Neutrophil (primary cell): ENCODE measurements at regions not wholly inside any gene's neighbourhood (a gene's known extent, or its start where the extent isn't known, plus 50 kb on each side); places are given as distances from the start of the nearest gene placed in this dataset.

ENCODE experiments used
- H3K27ac ChIP-seq: fragments of 200-600 bp; sonication (generic); 2 replicates; pipeline ENCODE4 v1.5.1; 2016; ENCODE audit warnings: mild to moderate bottlenecking, moderate library complexity
- H3K27me3 ChIP-seq: fragments of 200-600 bp; sonication (generic); 2 replicates; pipeline ENCODE4 v1.6.0; 2016; ENCODE audit warnings: mild to moderate bottlenecking
- H3K36me3 ChIP-seq: fragments of 200-600 bp; sonication (generic); 2 replicates; pipeline ENCODE4 v1.5.1; 2017
- H3K4me1 ChIP-seq, 2 experiments: fragments of 200-600 bp in 1 of 2; sonication (generic) in 1 of 2; 1 replicate in 1 of 2; 2 replicates in 1 of 2; pipeline versions ENCODE4 v1.5.1 to v1.6.1; 2013 to 2016; ENCODE audit warnings: low read depth in 1 of 2, low read length in 1 of 2, mild to moderate bottlenecking in 1 of 2, moderate library complexity in 1 of 2; ENCODE audit not compliant: control insufficient read depth in 1 of 2, insufficient read depth in 1 of 2
- H3K4me3 ChIP-seq, 2 experiments: fragments of 200-600 bp in 1 of 2; sonication (generic) in 1 of 2; 1 replicate in 1 of 2; 2 replicates in 1 of 2; pipeline ENCODE4 v1.5.1; 2013 to 2016; ENCODE audit warnings: low read depth in 1 of 2, low read length in 1 of 2, mild to moderate bottlenecking in 1 of 2, moderate library complexity in 1 of 2
- H3K9me3 ChIP-seq: fragments of 200-600 bp; sonication (generic); 2 replicates; pipeline ENCODE4 v1.5.1; 2016
- CTCF ChIP-seq: fragments of 200-600 bp; sonication (generic); IDR thresholded peaks from 2 replicates; pipeline ENCODE4 v1.5.1; 2016; ENCODE audit warnings: antibody characterized with exemption

GRCh38 chr2:234850818-234851217 is 101.0 kb upstream of the SH3BP4 start:
- H3K27ac ChIP-seq = no peak overlapping the region
- H3K9me3 ChIP-seq = no peaks in the 10 kb centered on the region
- H3K36me3 ChIP-seq = no peaks in the 10 kb centered on the region
- no peak overlapping the region for H3K4me3 ChIP-seq
- no peaks in the 10 kb centered on the region for H3K27me3 ChIP-seq
- no peaks in the 10 kb centered on the region for H3K4me1 ChIP-seq
- no peak for TF ChIP-seq CTCF

GRCh38 chr2:234849678-234850077 is 102.1 kb upstream of the SH3BP4 start:
- Histone ChIP-seq H3K36me3 (no peaks in the 10 kb centered on the region), H3K4me3 (no peak overlapping the region), H3K4me1 (no peaks in the 10 kb centered on the region), H3K9me3 (no peaks in the 10 kb centered on the region), H3K27me3 (no peaks in the 10 kb centered on the region), H3K27ac (no peak overlapping the region)
- TF ChIP-seq CTCF = no peak

GRCh38 chr2:234848578-234848977 is 103.2 kb upstream of the SH3BP4 start:
- Histone ChIP-seq H3K27ac (no peak overlapping the region), H3K9me3 (no peaks in the 10 kb centered on the region), H3K27me3 (no peaks in the 10 kb centered on the region), H3K36me3 (no peaks in the 10 kb centered on the region), H3K4me3 (no peak overlapping the region), H3K4me1 (no peaks in the 10 kb centered on the region)
- TF ChIP-seq CTCF = no peak

- no peaks in the 10 kb centered on the region for H3K27me3 ChIP-seq
Measured at GRCh38 chr2:234847639-234848038, 104.2 kb upstream of the SH3BP4 start.

GRCh38 chr2:234847364-234847635 is 104.5 kb upstream of the SH3BP4 start:
- H3K27ac ChIP-seq = no peak overlapping the region
- H3K4me1 ChIP-seq = no peaks in the 10 kb centered on the region
- no peak for TF ChIP-seq CTCF
- no peaks in the 10 kb centered on the region for H3K27me3 ChIP-seq
- H3K4me3 ChIP-seq = no peak overlapping the region
- H3K36me3 ChIP-seq = no peaks in the 10 kb centered on the region
- no peaks in the 10 kb centered on the region for H3K9me3 ChIP-seq

More at GRCh38 chr2:234847639-234848038, 104.2 kb upstream of the SH3BP4 start:
- no peak for TF ChIP-seq CTCF
- Histone ChIP-seq H3K4me1 (no peaks in the 10 kb centered on the region), H3K4me3 (no peak overlapping the region), H3K36me3 (no peaks in the 10 kb centered on the region), H3K9me3 (no peaks in the 10 kb centered on the region), H3K27ac (no peak overlapping the region)
